HCT116 (cell line): ENCODE measurements at regions not wholly inside any gene's neighbourhood (a gene's known extent, or its start where the extent isn't known, plus 50 kb on each side); places are given as distances from the start of the nearest gene placed in this dataset.

Source experiments
- ATAC-seq: fragments of 200-7000 bp; cut with Tn5 transposase; 2 replicates; pipeline ENCODE4 v1.9.1; 2020; ENCODE audit warnings: mild to moderate bottlenecking, moderate library complexity
- BruUV-seq: library from RNA; stranded (reverse); fragments of 400-500 nt; replicated peaks from 2 replicates; lab custom pipeline; 2021; lab: Mats Ljungman, UMichigan
- CTCF ChIA-PET: fragments of 300-600 bp; sonication (Branson Sonifier 250); formaldehyde crosslinking; loops from one replicate; lab custom pipeline; 2021; ENCODE audit warnings: antibody characterized with exemption; lab: Charles Lee
- POLR2A ChIA-PET: fragments of 300-600, 350-600 bp; sonication (Branson Sonifier 250); formaldehyde crosslinking; loops from one replicate; lab custom pipeline; 2021; ENCODE audit warnings: antibody characterized with exemption; lab: Charles Lee
- RAD21 ChIA-PET, 2 experiments: fragments of 300-600 bp; sonication (Branson Sonifier 250); formaldehyde crosslinking; loops; one replicate each; lab custom pipeline; 2023; ENCODE audit warnings: low total read pairs in 2 of 2; ENCODE audit not compliant: uncharacterized antibody in 2 of 2, unreplicated experiment in 2 of 2, low non-redundant PET in 1 of 2; lab: Charles Lee
- DNase-seq: peaks from one replicate; pipeline ENCODE4 v3.0.0-alpha.2; 2010; ENCODE audit warnings: low read depth, low spot score
- H2AFZ ChIP-seq: fragments of 200-600 bp; shearing (Covaris generic), sonication (generic); 2 replicates; pipeline ENCODE4 v1.6.1; 2017; ENCODE audit warnings: low read depth, mixed run types, mixed read lengths, antibody characterized with exemption, low read length; ENCODE audit not compliant: poor library complexity, severe bottlenecking
- H3K27ac ChIP-seq: 2 replicates; pipeline ENCODE4 v1.5.1; 2012; ENCODE audit warnings: low read depth, low read length
- H3K27me3 ChIP-seq: fragments of 200-600 bp; sonication (generic); 2 replicates; pipeline ENCODE4 v1.6.1; 2016; ENCODE audit warnings: mixed run types, low read length, mixed read lengths; ENCODE audit not compliant: insufficient read depth
- H3K36me3 ChIP-seq, 2 experiments: fragments of 200-500 bp in 1 of 2; fragments of 200-600 bp in 1 of 2; sonication (Bioruptor generic) in 1 of 2; sonication (generic) in 1 of 2; 2 replicates each; pipeline versions ENCODE4 v1.5.1 to v1.6.1; 2014 to 2016; ENCODE audit warnings: low read length in 2 of 2, inconsistent platforms in 1 of 2, mixed read lengths in 1 of 2, mixed run types in 1 of 2; ENCODE audit not compliant: insufficient read depth in 2 of 2, control insufficient read depth in 1 of 2
- H3K4me1 ChIP-seq, 2 experiments: fragments of 200-600 bp in 1 of 2; sonication (generic) in 1 of 2; 2 replicates each; pipeline versions ENCODE4 v1.5.1 to v1.6.1; 2012 to 2017; ENCODE audit warnings: low read length in 2 of 2, inconsistent platforms in 1 of 2, mild to moderate bottlenecking in 1 of 2, mixed read lengths in 1 of 2, mixed run types in 1 of 2, moderate library complexity in 1 of 2; ENCODE audit not compliant: insufficient read depth in 2 of 2, control insufficient read depth in 1 of 2
- H3K4me2 ChIP-seq: fragments of 200-600 bp; sonication (generic); 2 replicates; pipeline ENCODE4 v1.6.1; 2017; ENCODE audit warnings: mixed run types, low read length, mixed read lengths
- H3K4me3 ChIP-seq, 2 experiments: fragments of 200-600 bp in 1 of 2; sonication (generic) in 1 of 2; replicated peaks in 1 of 2; 2 replicates each; pipeline ENCODE4 v1.5.1; 2011 to 2016; ENCODE audit warnings: low read length in 2 of 2, control low read depth in 1 of 2, low read depth in 1 of 2, mild to moderate bottlenecking in 1 of 2, mixed read lengths in 1 of 2, mixed run types in 1 of 2
- H3K79me2 ChIP-seq: fragments of 200-600 bp; sonication (generic); 2 replicates; pipeline ENCODE4 v1.6.1; 2017; ENCODE audit warnings: mild to moderate bottlenecking, mixed run types, low read length, moderate library complexity, mixed read lengths; ENCODE audit not compliant: insufficient read depth
- H3K9ac ChIP-seq: fragments of 200-600 bp; sonication (generic); 2 replicates; pipeline ENCODE4 v1.6.1; 2016; ENCODE audit warnings: low read length, mixed read lengths
- H3K9me2 ChIP-seq: fragments of 200-600 bp; sonication (generic), shearing (Covaris generic); 2 replicates; pipeline ENCODE4 v1.6.1; 2017; ENCODE audit warnings: mixed run types, mild to moderate bottlenecking, moderate library complexity; ENCODE audit not compliant: insufficient read depth
- H3K9me3 ChIP-seq, 2 experiments: fragments of 200-500 bp in 1 of 2; fragments of 200-600 bp in 1 of 2; sonication (Bioruptor generic) in 1 of 2; sonication (generic) in 1 of 2; 2 replicates each; pipeline ENCODE4 v1.6.1; 2014 to 2017; ENCODE audit warnings: low read length in 2 of 2, mixed read lengths in 2 of 2, inconsistent platforms in 1 of 2, low read depth in 1 of 2, mild to moderate bottlenecking in 1 of 2, mixed run types in 1 of 2, moderate library complexity in 1 of 2; ENCODE audit not compliant: control insufficient read depth in 1 of 2, insufficient read depth in 1 of 2
- H4K20me1 ChIP-seq: fragments of 200-600 bp; sonication (generic), shearing (Covaris generic); 2 replicates; pipeline ENCODE4 v1.6.1; 2017; ENCODE audit warnings: mixed run types, mild to moderate bottlenecking, moderate library complexity; ENCODE audit not compliant: insufficient read depth
- ATF3 ChIP-seq: IDR thresholded peaks from 2 replicates; pipeline ENCODE4 v1.6.1; 2012
- CEBPB ChIP-seq: IDR thresholded peaks from 2 replicates; pipeline ENCODE4 v1.6.1; 2012; ENCODE audit warnings: low read depth
- CTCF ChIP-seq, 3 experiments: fragments of 200-600 bp in 1 of 3; sonication (generic) in 1 of 3; IDR thresholded peaks in 2 of 3; conservative IDR thresholded peaks in 1 of 3; 2 replicates each; pipeline ENCODE4 v1.5.1; 2012 to 2017; ENCODE audit warnings: low read depth in 2 of 3, low read length in 2 of 3, antibody characterized with exemption in 1 of 3, borderline replicate concordance in 1 of 3, control low read depth in 1 of 3, mild to moderate bottlenecking in 1 of 3, mixed read lengths in 1 of 3, mixed run types in 1 of 3, moderate library complexity in 1 of 3; ENCODE audit not compliant: insufficient read depth in 1 of 3
- EGR1 ChIP-seq: IDR thresholded peaks from 2 replicates; pipeline ENCODE4 v1.6.1; 2012; ENCODE audit warnings: low read depth
- EZH2phosphoT487 ChIP-seq: fragments of 200-600 bp; IDR thresholded peaks from 2 replicates; pipeline ENCODE4 v1.6.1; 2018; ENCODE audit warnings: antibody characterized with exemption, borderline replicate concordance
- JUND ChIP-seq: IDR thresholded peaks from 2 replicates; pipeline ENCODE4 v1.6.1; 2012
- MAX ChIP-seq: IDR thresholded peaks from 2 replicates; pipeline ENCODE4 v1.6.1; 2012
- POLR2A ChIP-seq: IDR thresholded peaks from 2 replicates; pipeline ENCODE4 v1.7.0; 2011; ENCODE audit warnings: borderline replicate concordance; ENCODE audit not compliant: insufficient read depth, insufficient read length; ENCODE audit errors: extremely low read depth
- POLR2AphosphoS5 ChIP-seq: IDR thresholded peaks from 2 replicates; pipeline ENCODE4 v1.6.1; 2011; ENCODE audit warnings: mild to moderate bottlenecking, low read depth, low read length, moderate library complexity
- SIN3A ChIP-seq: IDR thresholded peaks from 2 replicates; pipeline ENCODE4 v1.6.1; 2012; ENCODE audit warnings: low read depth
- SP1 ChIP-seq: IDR thresholded peaks from 2 replicates; pipeline ENCODE4 v1.6.1; 2012; ENCODE audit warnings: low read depth
- SRF ChIP-seq: IDR thresholded peaks from 2 replicates; pipeline ENCODE4 v1.6.1; 2012; ENCODE audit warnings: low read depth
- YY1 ChIP-seq: IDR thresholded peaks from 2 replicates; pipeline ENCODE4 v1.6.1; 2011; ENCODE audit warnings: low read length, low read depth, moderate library complexity, mild to moderate bottlenecking; ENCODE audit not compliant: insufficient replicate concordance; ENCODE audit errors: extremely low read depth
- ZBTB33 ChIP-seq: IDR thresholded peaks from 2 replicates; pipeline ENCODE4 v1.6.1; 2011; ENCODE audit warnings: mild to moderate bottlenecking, low read length, moderate library complexity; ENCODE audit not compliant: insufficient replicate concordance; ENCODE audit errors: extremely low read depth
- ZFX ChIP-seq: fragments of 450-650 bp; IDR thresholded peaks from 2 replicates; pipeline ENCODE4 v1.6.1; 2017
- intact Hi-C: fragments of 100-400 bp; cut with micrococcal nuclease; formaldehyde crosslinking; loops from 2 replicates; pipeline ENCODE4 v1.10.0; 2022

- ChIA-PET RAD21 (no interaction called here), POLR2A (no interaction called here), CTCF (no interaction called here)
- Histone ChIP-seq H2AFZ (no peak overlapping the region), H3K27me3 (no peaks in the 10 kb centered on the region), H3K9me2 (no peaks in the 10 kb centered on the region), H3K4me2 (no peak overlapping the region), H3K9me3 (peaks cover 0 to 32% of the 10 kb centered on the region in 2 experiments; a peak in 2 of 4 replicates), H3K9ac (no peak overlapping the region), H4K20me1 (no peaks in the 10 kb centered on the region), H3K36me3 (no peaks in the 10 kb centered on the region), H3K4me1 (no peaks in the 10 kb centered on the region), H3K27ac (no peak overlapping the region), H3K4me3 (no peak overlapping the region), H3K79me2 (no peaks in the 10 kb centered on the region)
- DNase-seq (no peak), ATAC-seq (no peak)
- TF ChIP-seq ZFX = no peak
- no peak for TF ChIP-seq ZBTB33
- TF ChIP-seq CEBPB = no peak
- no peak for TF ChIP-seq POLR2A
- TF ChIP-seq SP1 = no peak
- no peak for TF ChIP-seq EZH2phosphoT487
- TF ChIP-seq ATF3 = no peak
- TF ChIP-seq YY1 = no peak
- no peak for TF ChIP-seq SRF
- no TSS peak for BruUV-seq
- intact Hi-C loops = no loop called here
Observed at GRCh38 chr18:42474577-42474976, 519.5 kb downstream of the PIK3C3 start.

GRCh38 chr18:42475157-42475556 lies 520.1 kb downstream of the PIK3C3 start:
- Histone ChIP-seq H3K9ac (no peak overlapping the region), H4K20me1 (no peaks in the 10 kb centered on the region), H2AFZ (no peak overlapping the region), H3K27ac (no peak overlapping the region), H3K4me1 (no peaks in the 10 kb centered on the region), H3K27me3 (no peaks in the 10 kb centered on the region), H3K36me3 (no peaks in the 10 kb centered on the region), H3K79me2 (no peaks in the 10 kb centered on the region), H3K4me3 (no peak overlapping the region), H3K4me2 (no peak overlapping the region), H3K9me2 (no peaks in the 10 kb centered on the region), H3K9me3 (peaks cover 0 to 28% of the 10 kb centered on the region in 2 experiments; a peak in 2 of 4 replicates)
- no peak for DNase-seq
- POLR2A ChIA-PET = no interaction called here
- RAD21 ChIA-PET = no interaction called here
- no peak for ATAC-seq
- CTCF ChIA-PET = no interaction called here
- BruUV-seq = no TSS peak
- intact Hi-C loops = no loop called here
- no peak for TF ChIP-seq EGR1
- no peak for TF ChIP-seq ATF3
- no peak for TF ChIP-seq POLR2AphosphoS5
- no peak for TF ChIP-seq POLR2A
- no peak for TF ChIP-seq SIN3A
- TF ChIP-seq CTCF (IDR thresholded peaks at IDR 0.05 in 2 of 3, conservative IDR thresholded peaks at IDR 0.05 in 1 of 3; ENCODE audit: borderline replicate concordance in 1 of 3, insufficient read depth in 1 of 3, low read depth in 2 of 3, low read length in 2 of 3) = no peak
- no peak for TF ChIP-seq YY1
- no peak for TF ChIP-seq JUND
- no peak for TF ChIP-seq MAX
